ENCODE measurements at regions not wholly inside any gene's neighbourhood (a gene's known extent, or its start where the extent isn't known, plus 50 kb on each side); places are given as distances from the start of the nearest gene placed in this dataset.

GRCh38 chr14:83289390-83289789, 1755.7 kb upstream of the SEL1L start:
- Histone ChIP-seq H3K9me3 (ENCODE audit: control insufficient read depth in 2 of 3, insufficient read depth in 1 of 3, low read length in 3 of 3) (no peaks in the 10 kb centered on the region), H3K27ac (ENCODE audit: low read depth in 2 of 2, low read length in 2 of 2) (no peak overlapping the region), H3K4me3 (ENCODE audit: low read length in 3 of 3) (no peak overlapping the region), H3K9ac (ENCODE audit: low read length in 3 of 3) (no peak overlapping the region), H3K36me3 (ENCODE audit: control insufficient read depth in 2 of 3, insufficient read depth in 3 of 3, low read length in 3 of 3) (no peaks in the 10 kb centered on the region), H3K4me1 (ENCODE audit: control insufficient read depth in 2 of 3, insufficient read depth in 2 of 3, low read depth in 1 of 3, low read length in 3 of 3) (no peaks in the 10 kb centered on the region), H3K27me3 (ENCODE audit: control insufficient read depth, insufficient read depth, low read length) (no peaks in the 10 kb centered on the region)
- no peak for FAIRE-seq
- TF ChIP-seq, protein P1, sequence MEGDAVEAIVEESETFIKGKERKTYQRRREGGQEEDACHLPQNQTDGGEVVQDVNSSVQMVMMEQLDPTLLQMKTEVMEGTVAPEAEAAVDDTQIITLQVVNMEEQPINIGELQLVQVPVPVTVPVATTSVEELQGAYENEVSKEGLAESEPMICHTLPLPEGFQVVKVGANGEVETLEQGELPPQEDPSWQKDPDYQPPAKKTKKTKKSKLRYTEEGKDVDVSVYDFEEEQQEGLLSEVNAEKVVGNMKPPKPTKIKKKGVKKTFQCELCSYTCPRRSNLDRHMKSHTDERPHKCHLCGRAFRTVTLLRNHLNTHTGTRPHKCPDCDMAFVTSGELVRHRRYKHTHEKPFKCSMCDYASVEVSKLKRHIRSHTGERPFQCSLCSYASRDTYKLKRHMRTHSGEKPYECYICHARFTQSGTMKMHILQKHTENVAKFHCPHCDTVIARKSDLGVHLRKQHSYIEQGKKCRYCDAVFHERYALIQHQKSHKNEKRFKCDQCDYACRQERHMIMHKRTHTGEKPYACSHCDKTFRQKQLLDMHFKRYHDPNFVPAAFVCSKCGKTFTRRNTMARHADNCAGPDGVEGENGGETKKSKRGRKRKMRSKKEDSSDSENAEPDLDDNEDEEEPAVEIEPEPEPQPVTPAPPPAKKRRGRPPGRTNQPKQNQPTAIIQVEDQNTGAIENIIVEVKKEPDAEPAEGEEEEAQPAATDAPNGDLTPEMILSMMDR (IDR thresholded peaks at IDR 0.05; ENCODE audit: borderline replicate concordance, extremely low read depth, insufficient read depth) = no peak
- DNase-seq = no peak
- intact Hi-C loops (cut with DNase I) = no loop called here

DNA sequence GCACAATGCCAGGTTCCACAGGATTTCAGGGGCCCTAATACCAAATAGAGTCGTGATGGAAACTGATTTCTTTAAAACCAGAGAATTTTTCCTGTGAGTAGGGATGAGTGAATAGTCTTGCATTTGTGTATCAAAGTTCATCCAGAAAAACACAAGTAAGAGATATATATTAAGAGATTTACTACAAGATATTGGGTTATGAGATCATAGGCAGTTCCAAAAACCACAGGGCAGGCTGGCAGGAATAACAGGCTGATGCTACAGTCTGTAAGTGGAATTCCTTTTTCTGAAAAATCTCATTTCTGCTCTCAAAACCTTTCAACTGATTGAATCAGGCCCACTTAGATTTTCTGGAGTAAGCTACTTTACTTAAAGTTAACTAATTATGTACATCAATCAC, 1756.2 kb upstream of the SEL1L start:
- H3K9me3 ChIP-seq (ENCODE audit: control insufficient read depth in 2 of 3, insufficient read depth in 1 of 3, low read length in 3 of 3) = no peaks in the 10 kb centered on the region
- no peak overlapping the region for H3K4me3 ChIP-seq (ENCODE audit: low read length in 3 of 3)
- H3K36me3 ChIP-seq (ENCODE audit: control insufficient read depth in 2 of 3, insufficient read depth in 3 of 3, low read length in 3 of 3) = no peaks in the 10 kb centered on the region
- H3K27ac ChIP-seq (ENCODE audit: low read depth in 2 of 2, low read length in 2 of 2) = no peak overlapping the region
- intact Hi-C loops (cut with DNase I) = no loop called here
- TF ChIP-seq, protein P1 (IDR thresholded peaks at IDR 0.05; ENCODE audit: borderline replicate concordance, extremely low read depth, insufficient read depth) = no peak
- DNase-seq (no peak), FAIRE-seq (no peak)
- H3K4me1 ChIP-seq (ENCODE audit: control insufficient read depth in 2 of 3, insufficient read depth in 2 of 3, low read depth in 1 of 3, low read length in 3 of 3) = no peaks in the 10 kb centered on the region
- H3K9ac ChIP-seq (ENCODE audit: low read length in 3 of 3) = no peak overlapping the region
- no peaks in the 10 kb centered on the region for H3K27me3 ChIP-seq (ENCODE audit: control insufficient read depth, insufficient read depth, low read length)

- H3K27ac ChIP-seq (ENCODE audit: low read depth in 2 of 2, low read length in 2 of 2) = no peak overlapping the region
- FAIRE-seq (no peak), DNase-seq (no peak)
- H3K36me3 ChIP-seq (ENCODE audit: control insufficient read depth in 2 of 3, insufficient read depth in 3 of 3, low read length in 3 of 3) = no peaks in the 10 kb centered on the region
- TF ChIP-seq, protein P1 (IDR thresholded peaks at IDR 0.05; ENCODE audit: borderline replicate concordance, extremely low read depth, insufficient read depth) = no peak
- intact Hi-C loops (cut with DNase I) = no loop called here
- H3K9ac ChIP-seq (ENCODE audit: low read length in 3 of 3) = no peak overlapping the region
- no peaks in the 10 kb centered on the region for H3K9me3 ChIP-seq (ENCODE audit: control insufficient read depth in 2 of 3, insufficient read depth in 1 of 3, low read length in 3 of 3)
- no peaks in the 10 kb centered on the region for H3K27me3 ChIP-seq (ENCODE audit: control insufficient read depth, insufficient read depth, low read length)
- no peak overlapping the region for H3K4me3 ChIP-seq (ENCODE audit: low read length in 3 of 3)
- no peaks in the 10 kb centered on the region for H3K4me1 ChIP-seq (ENCODE audit: control insufficient read depth in 2 of 3, insufficient read depth in 2 of 3, low read depth in 1 of 3, low read length in 3 of 3)
Observed at GRCh38 chr14:83290447-83290846, 1756.8 kb upstream of the SEL1L start.

DNA sequence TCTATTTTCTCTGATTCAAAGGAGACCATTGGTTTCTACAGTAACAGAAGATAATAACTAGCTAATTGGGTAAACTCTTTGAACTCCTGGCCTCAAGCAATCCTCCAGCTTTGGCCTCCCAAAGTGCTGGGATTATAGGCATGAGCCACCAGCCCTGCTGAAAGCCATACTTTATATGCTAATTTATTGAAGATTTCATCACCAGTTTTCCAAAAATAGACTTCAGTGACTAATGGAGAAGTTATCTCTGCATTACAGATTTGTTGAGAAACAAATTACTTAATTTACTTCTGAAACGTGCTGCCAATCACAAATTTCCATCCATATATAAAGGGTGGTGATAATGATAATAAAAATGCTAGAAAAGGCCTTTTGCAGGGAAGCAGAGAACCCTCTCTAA, 1758.1 kb upstream of the SEL1L start:
- Histone ChIP-seq H3K9ac (ENCODE audit: low read length in 3 of 3) (no peak overlapping the region), H3K27ac (ENCODE audit: low read depth in 2 of 2, low read length in 2 of 2) (no peak overlapping the region), H3K4me1 (ENCODE audit: control insufficient read depth in 2 of 3, insufficient read depth in 2 of 3, low read depth in 1 of 3, low read length in 3 of 3) (no peaks in the 10 kb centered on the region), H3K36me3 (ENCODE audit: control insufficient read depth in 2 of 3, insufficient read depth in 3 of 3, low read length in 3 of 3) (no peaks in the 10 kb centered on the region), H3K9me3 (ENCODE audit: control insufficient read depth in 2 of 3, insufficient read depth in 1 of 3, low read length in 3 of 3) (no peaks in the 10 kb centered on the region), H3K27me3 (ENCODE audit: control insufficient read depth, insufficient read depth, low read length) (no peaks in the 10 kb centered on the region), H3K4me3 (ENCODE audit: low read length in 3 of 3) (no peak overlapping the region)
- FAIRE-seq (no peak), DNase-seq (no peak)
- intact Hi-C loops (cut with DNase I) = no loop called here
- TF ChIP-seq, protein P1 (IDR thresholded peaks at IDR 0.05; ENCODE audit: borderline replicate concordance, extremely low read depth, insufficient read depth) = no peak

Measured in kidney (tissue), 13 donors.